Spleen (tissue), 7 donors: ENCODE measurements at regions not wholly inside any gene's neighbourhood (a gene's known extent, or its start where the extent isn't known, plus 50 kb on each side); places are given as distances from the start of the nearest gene placed in this dataset.

Experiments used
- POLR2A ChIP-seq, 3 donors: fragments of 450-650 bp; IDR thresholded peaks; one replicate each; pipeline ENCODE4 v1.5.1; 2017; ENCODE audit warnings: antibody characterized with exemption in 3 of 3, mild to moderate bottlenecking in 1 of 3
- POLR2AphosphoS5 ChIP-seq, 3 donors: sonication (generic); formaldehyde crosslinking; IDR thresholded peaks; one replicate each; pipeline ENCODE4 v1.5.1; 2017; ENCODE audit warnings: antibody characterized with exemption in 3 of 3
- TF ChIP-seq, protein P1 (sequence below), 11 experiments: fragments of 200-600 bp in 7 of 11; fragments of 450-650 bp in 4 of 11; sonication (generic) in 4 of 11; IDR thresholded peaks in 8 of 11; conservative IDR thresholded peaks in 3 of 11; 1 replicate in 7 of 11; 2 replicates in 4 of 11; pipeline versions ENCODE4 v1.4.0 to v1.8.0; 2016 to 2021; ENCODE audit warnings: antibody characterized with exemption in 11 of 11, inconsistent platforms in 4 of 11, mild to moderate bottlenecking in 1 of 11
- donor health status: DM: no; HTN: no; CAD: no; lungs with moderate emphysema.
- donor health status: DM: no; HTN: no; CAD: no.
- donor health status: DM: no; HTN: no; CAD: no.

DNA sequence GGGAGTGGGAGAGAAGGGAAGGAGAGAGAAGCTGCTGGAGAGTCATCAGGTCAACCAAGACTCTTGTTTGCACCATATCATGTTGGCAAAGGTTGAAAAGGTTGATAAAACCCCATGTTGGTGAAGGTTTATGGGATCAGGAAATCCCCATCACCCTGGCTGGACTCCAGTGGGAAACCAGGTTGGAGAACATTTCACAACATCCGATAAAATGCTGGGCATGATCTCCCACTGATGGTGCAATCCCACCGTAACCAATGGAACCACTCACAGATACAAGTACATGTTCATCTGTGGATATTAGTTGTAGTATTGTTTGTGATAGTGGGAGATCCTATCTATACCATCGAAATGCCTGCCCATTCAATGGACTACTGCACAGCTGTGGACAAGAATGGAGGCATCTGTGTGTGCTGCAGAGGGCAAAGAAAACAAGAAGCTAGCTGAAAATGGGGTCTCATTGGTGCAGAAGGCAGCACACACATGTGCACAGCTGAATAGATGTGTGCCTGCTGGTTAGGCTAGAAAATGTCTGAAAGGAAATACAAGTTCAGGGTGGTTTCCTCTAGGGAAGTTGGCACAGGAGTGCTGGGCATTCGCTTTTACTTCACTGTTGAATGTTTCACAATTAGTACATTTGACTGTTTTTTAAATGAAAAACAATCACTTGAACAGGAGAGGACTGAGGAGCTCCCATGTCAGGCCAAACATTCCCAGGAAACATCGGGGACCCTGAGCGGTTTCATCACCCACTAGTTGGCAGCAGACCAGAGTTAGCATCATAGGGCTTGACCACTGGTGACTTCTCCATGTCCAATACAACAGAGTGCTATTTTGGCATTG, 80.4 kb upstream of the MGMT start:
- TF ChIP-seq POLR2A (IDR thresholded peaks at IDR 0.05) = no peak
- TF ChIP-seq, protein P1, sequence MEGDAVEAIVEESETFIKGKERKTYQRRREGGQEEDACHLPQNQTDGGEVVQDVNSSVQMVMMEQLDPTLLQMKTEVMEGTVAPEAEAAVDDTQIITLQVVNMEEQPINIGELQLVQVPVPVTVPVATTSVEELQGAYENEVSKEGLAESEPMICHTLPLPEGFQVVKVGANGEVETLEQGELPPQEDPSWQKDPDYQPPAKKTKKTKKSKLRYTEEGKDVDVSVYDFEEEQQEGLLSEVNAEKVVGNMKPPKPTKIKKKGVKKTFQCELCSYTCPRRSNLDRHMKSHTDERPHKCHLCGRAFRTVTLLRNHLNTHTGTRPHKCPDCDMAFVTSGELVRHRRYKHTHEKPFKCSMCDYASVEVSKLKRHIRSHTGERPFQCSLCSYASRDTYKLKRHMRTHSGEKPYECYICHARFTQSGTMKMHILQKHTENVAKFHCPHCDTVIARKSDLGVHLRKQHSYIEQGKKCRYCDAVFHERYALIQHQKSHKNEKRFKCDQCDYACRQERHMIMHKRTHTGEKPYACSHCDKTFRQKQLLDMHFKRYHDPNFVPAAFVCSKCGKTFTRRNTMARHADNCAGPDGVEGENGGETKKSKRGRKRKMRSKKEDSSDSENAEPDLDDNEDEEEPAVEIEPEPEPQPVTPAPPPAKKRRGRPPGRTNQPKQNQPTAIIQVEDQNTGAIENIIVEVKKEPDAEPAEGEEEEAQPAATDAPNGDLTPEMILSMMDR (IDR thresholded peaks at IDR 0.05 in 8 of 11, conservative IDR thresholded peaks at IDR 0.05 in 3 of 11) = peak in 1 of 11 experiments; percentile 6
- no peak for TF ChIP-seq POLR2AphosphoS5 (IDR thresholded peaks at IDR 0.05)
